Lower leg skin (tissue), 3 donors: ENCODE measurements at regions not wholly inside any gene's neighbourhood (a gene's known extent, or its start where the extent isn't known, plus 50 kb on each side); places are given as distances from the start of the nearest gene placed in this dataset.

Experiments
- CTCF ChIP-seq, 3 donors: fragments of 450-650 bp; IDR thresholded peaks; one replicate each; pipeline ENCODE4 v1.5.1; 2016; ENCODE audit warnings: antibody characterized with exemption in 3 of 3, mild to moderate bottlenecking in 3 of 3, moderate library complexity in 2 of 3
- POLR2A ChIP-seq, 2 donors: fragments of 450-650 bp; IDR thresholded peaks; one replicate each; pipeline ENCODE4 v1.6.1; 2016 to 2017; ENCODE audit warnings: antibody characterized with exemption in 2 of 2, mild to moderate bottlenecking in 1 of 2, moderate library complexity in 1 of 2

GRCh38 chr4:17418010-17418409 lies 93.9 kb downstream of the QDPR start:
- TF ChIP-seq CTCF (IDR thresholded peaks at IDR 0.05) (no peak), POLR2A (IDR thresholded peaks at IDR 0.05) (no peak)
